KMS-11 (cell line): ENCODE measurements at regions not wholly inside any gene's neighbourhood (a gene's known extent, or its start where the extent isn't known, plus 50 kb on each side); places are given as distances from the start of the nearest gene placed in this dataset.

Source experiments
- H2AFZ ChIP-seq: fragments of 200-600 bp; sonication (generic); 2 replicates; pipeline ENCODE4 v1.6.1; 2016; ENCODE audit warnings: antibody characterized with exemption, mixed run types, low read depth
- H3K27ac ChIP-seq: fragments of 200-600 bp; sonication (generic); 2 replicates; pipeline ENCODE4 v1.6.1; 2016; ENCODE audit warnings: mild to moderate bottlenecking, mixed run types
- H3K27me3 ChIP-seq: fragments of 200-600 bp; sonication (generic); 2 replicates; pipeline ENCODE4 v1.6.1; 2017; ENCODE audit warnings: mild to moderate bottlenecking, low read depth, mixed run types, moderate library complexity; ENCODE audit not compliant: insufficient read depth
- H3K36me3 ChIP-seq: fragments of 200-600 bp; sonication (generic); 2 replicates; pipeline ENCODE4 v1.6.1; 2017; ENCODE audit warnings: mild to moderate bottlenecking, mixed run types; ENCODE audit not compliant: insufficient read depth
- H3K4me1 ChIP-seq: fragments of 200-600 bp; sonication (generic); 2 replicates; pipeline ENCODE4 v1.6.1; 2016; ENCODE audit warnings: mild to moderate bottlenecking, low read depth, mixed run types; ENCODE audit not compliant: poor library complexity, severe bottlenecking
- H3K4me2 ChIP-seq: fragments of 200-600 bp; sonication (generic); 2 replicates; pipeline ENCODE4 v1.7.0; 2016; ENCODE audit warnings: mild to moderate bottlenecking, mixed run types
- H3K4me3 ChIP-seq: fragments of 200-600 bp; sonication (generic); IDR thresholded peaks from 2 replicates; pipeline ENCODE4 v1.6.1; 2017; ENCODE audit warnings: low read depth, low read length, mixed read lengths; ENCODE audit not compliant: insufficient read depth
- H3K79me2 ChIP-seq: fragments of 200-600 bp; sonication (generic); 2 replicates; pipeline ENCODE4 v1.6.1; 2016; ENCODE audit warnings: low read depth, mixed run types; ENCODE audit not compliant: insufficient read depth
- H3K9ac ChIP-seq: fragments of 200-600 bp; sonication (generic); 2 replicates; pipeline ENCODE4 v1.6.1; 2016; ENCODE audit warnings: mild to moderate bottlenecking, mixed run types
- H4K20me1 ChIP-seq: fragments of 200-600 bp; sonication (generic); 2 replicates; pipeline ENCODE4 v1.6.1; 2016; ENCODE audit warnings: mild to moderate bottlenecking, mixed run types; ENCODE audit not compliant: insufficient read depth
- TF ChIP-seq, protein P1 (sequence below): fragments of 200-600 bp; sonication (generic); conservative IDR thresholded peaks from 2 replicates; pipeline ENCODE4 v1.6.1; 2017; ENCODE audit warnings: low read depth, mild to moderate bottlenecking, antibody characterized with exemption, low read length, moderate library complexity, mixed read lengths

DNA sequence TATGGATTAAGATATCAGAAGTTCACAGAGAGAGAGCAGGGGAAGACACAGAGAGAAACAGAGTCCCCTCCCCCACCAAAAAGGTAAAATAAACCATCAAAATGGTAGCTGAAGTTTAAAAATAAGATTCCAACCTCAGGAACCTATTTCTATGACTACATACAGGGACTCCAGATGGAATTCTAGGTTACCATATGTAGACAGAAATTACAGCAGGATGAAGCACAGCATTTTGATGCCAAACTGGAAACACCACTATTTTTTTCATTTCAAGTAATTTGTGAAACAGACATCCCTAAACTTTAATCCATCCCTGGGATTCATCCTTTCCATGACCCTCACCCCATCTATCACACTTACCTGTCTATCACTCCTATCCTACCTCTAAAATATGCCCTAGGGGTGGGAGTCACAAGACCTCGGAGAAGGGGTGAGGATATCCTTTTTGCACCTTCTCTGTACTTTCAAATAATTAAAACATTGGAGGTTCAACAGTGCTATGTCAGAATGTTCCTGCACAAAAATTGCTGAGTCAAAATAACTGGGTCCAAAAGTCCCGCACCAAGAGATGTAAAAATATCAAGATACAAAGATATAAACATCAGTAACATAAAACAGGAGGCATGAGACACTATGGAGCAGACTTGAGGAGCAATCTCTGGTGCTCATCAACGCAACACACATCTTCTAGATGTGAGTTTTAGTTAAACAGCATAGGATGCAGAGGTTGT lies 344.5 kb upstream of the RASGEF1B start:
- no peak overlapping the region for H2AFZ ChIP-seq
- no peaks in the 10 kb centered on the region for H3K4me1 ChIP-seq
- TF ChIP-seq, protein P1, sequence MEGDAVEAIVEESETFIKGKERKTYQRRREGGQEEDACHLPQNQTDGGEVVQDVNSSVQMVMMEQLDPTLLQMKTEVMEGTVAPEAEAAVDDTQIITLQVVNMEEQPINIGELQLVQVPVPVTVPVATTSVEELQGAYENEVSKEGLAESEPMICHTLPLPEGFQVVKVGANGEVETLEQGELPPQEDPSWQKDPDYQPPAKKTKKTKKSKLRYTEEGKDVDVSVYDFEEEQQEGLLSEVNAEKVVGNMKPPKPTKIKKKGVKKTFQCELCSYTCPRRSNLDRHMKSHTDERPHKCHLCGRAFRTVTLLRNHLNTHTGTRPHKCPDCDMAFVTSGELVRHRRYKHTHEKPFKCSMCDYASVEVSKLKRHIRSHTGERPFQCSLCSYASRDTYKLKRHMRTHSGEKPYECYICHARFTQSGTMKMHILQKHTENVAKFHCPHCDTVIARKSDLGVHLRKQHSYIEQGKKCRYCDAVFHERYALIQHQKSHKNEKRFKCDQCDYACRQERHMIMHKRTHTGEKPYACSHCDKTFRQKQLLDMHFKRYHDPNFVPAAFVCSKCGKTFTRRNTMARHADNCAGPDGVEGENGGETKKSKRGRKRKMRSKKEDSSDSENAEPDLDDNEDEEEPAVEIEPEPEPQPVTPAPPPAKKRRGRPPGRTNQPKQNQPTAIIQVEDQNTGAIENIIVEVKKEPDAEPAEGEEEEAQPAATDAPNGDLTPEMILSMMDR = no peak
- no peak overlapping the region for H3K27ac ChIP-seq
- H3K4me2 ChIP-seq = no peak overlapping the region
- no peaks in the 10 kb centered on the region for H3K27me3 ChIP-seq
- H3K79me2 ChIP-seq = no peaks in the 10 kb centered on the region
- H3K9ac ChIP-seq = no peak overlapping the region
- H3K4me3 ChIP-seq = no peak overlapping the region
- no peaks in the 10 kb centered on the region for H4K20me1 ChIP-seq
- H3K36me3 ChIP-seq = no peaks in the 10 kb centered on the region

DNA sequence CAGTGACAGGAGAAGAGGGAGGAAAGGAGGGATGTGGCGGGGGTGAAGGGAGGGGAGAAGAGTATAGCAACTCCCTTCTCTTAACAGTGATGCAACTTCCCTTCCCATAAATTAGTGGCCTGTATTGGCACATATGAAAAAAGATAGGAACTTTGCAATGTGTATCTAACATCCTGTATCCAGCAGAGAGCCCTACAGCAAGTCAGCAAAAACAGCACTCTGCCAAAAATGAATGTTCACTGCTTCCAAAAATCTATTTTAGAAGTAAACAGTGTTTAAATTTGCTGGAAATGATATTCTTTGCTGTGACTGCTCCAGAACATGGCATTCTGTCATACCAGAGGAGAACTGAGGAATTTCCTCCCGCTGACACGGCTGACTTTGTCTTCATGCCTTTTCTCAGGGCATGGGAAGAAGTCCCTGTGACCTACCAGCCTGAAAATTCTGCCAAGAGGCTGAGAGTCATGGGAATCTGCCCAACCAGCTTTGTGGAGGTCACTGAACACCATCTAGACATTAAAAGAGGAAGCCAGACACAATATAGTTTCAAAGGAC lies 343.4 kb upstream of the RASGEF1B start:
- H3K36me3 ChIP-seq = no peaks in the 10 kb centered on the region
- H2AFZ ChIP-seq = no peak overlapping the region
- no peaks in the 10 kb centered on the region for H3K4me1 ChIP-seq
- TF ChIP-seq, protein P1 = no peak
- no peak overlapping the region for H3K27ac ChIP-seq
- H3K79me2 ChIP-seq = no peaks in the 10 kb centered on the region
- H3K4me2 ChIP-seq = no peak overlapping the region
- no peaks in the 10 kb centered on the region for H4K20me1 ChIP-seq
- H3K27me3 ChIP-seq = no peaks in the 10 kb centered on the region
- H3K4me3 ChIP-seq = no peak overlapping the region
- no peak overlapping the region for H3K9ac ChIP-seq

DNA sequence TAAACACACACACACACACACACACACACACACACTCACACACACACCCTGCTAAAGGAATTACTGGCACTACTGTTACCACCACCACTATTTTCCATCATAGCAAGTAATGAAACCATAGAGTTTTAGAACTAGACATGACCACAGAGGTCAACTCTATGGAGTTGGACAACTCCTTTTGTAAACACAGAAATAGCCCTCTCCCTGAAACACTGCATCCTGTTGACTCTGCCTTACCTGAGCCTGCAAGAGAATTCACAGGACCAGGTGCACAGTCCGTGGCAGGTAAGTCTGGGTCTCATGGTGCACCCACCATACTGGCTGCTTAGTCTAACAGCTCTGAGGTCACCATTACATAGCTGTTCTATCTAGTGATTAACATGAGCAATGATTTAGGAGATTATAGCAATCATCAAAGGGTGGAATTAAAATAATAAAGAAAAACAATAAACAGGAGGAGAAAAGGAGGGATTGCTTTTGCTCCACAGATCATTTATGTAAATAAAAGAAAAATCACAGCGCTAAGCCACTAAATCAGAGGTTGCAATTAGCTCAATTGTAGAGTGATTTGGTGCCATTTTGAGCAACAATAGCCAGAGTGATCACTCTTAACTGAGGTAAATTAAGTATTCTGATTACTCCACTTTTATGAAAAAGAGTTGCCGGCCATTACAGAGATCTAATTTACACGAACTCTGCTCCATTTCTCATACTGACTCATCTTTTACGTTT lies 340.0 kb upstream of the RASGEF1B start:
- Histone ChIP-seq H3K27ac (no peak overlapping the region), H3K9ac (no peak overlapping the region), H3K4me2 (no peak overlapping the region), H3K27me3 (no peaks in the 10 kb centered on the region), H3K36me3 (no peaks in the 10 kb centered on the region), H3K4me3 (no peak overlapping the region), H4K20me1 (no peaks in the 10 kb centered on the region), H3K79me2 (no peaks in the 10 kb centered on the region), H2AFZ (no peak overlapping the region), H3K4me1 (peaks cover 22% of the 10 kb centered on the region)
- TF ChIP-seq, protein P1 = no peak

DNA sequence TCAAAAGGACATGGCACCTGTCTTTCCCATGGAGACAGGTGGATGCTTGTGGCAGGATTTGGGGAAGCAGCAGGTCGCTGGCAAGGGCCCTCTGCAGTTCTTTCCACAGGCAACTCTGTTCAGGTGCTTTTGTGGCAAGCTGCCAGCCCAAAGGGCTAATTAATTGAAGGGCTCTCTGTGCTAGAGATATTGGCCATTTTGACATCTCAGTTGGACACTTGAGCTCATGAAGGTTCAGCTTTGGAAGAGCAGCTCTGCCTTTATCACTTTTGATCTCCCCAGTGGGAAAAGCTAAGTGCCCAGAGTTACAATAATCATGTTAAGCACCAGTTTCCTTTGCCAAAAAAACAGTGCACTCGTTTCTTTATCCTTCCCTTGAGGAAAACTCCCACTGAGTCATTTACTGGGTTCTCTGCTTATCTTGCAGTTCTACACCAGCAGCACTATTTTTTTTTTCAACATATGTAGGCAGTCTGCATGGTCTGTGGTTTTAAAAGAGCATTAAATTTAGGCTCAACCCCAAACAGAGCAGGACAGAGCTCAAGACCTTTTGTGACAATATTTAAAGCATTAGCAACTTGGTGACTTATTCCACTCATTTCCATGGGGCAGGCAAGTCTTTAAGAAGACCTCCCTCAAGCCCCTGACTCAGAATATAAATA lies 336.4 kb upstream of the RASGEF1B start:
- H3K4me2 ChIP-seq = peak overlapping the region; percentile 46
- H2AFZ ChIP-seq = peak overlapping the region; percentile 19; the same call in 1 of the 2 replicates

More for the DNA sequence above, 336.4 kb upstream of the RASGEF1B start:
- peak overlapping the region; percentile 22; the same call in 1 of the 2 replicates for H3K27ac ChIP-seq
- peaks cover 22% of the 10 kb centered on the region for H3K4me1 ChIP-seq
- H3K4me3 ChIP-seq = no peak overlapping the region
- H3K79me2 ChIP-seq = no peaks in the 10 kb centered on the region
- H3K36me3 ChIP-seq = no peaks in the 10 kb centered on the region
- H3K27me3 ChIP-seq = no peaks in the 10 kb centered on the region
- TF ChIP-seq, protein P1 = no peak
- no peak overlapping the region for H3K9ac ChIP-seq
- H4K20me1 ChIP-seq = no peaks in the 10 kb centered on the region
